ENCODE measurements at regions not wholly inside any gene's neighbourhood (a gene's known extent, or its start where the extent isn't known, plus 50 kb on each side); places are given as distances from the start of the nearest gene placed in this dataset.

GRCh38 chr10:113266147-113266546, 286.7 kb upstream of the HABP2 start:
- TF ChIP-seq, protein P1, sequence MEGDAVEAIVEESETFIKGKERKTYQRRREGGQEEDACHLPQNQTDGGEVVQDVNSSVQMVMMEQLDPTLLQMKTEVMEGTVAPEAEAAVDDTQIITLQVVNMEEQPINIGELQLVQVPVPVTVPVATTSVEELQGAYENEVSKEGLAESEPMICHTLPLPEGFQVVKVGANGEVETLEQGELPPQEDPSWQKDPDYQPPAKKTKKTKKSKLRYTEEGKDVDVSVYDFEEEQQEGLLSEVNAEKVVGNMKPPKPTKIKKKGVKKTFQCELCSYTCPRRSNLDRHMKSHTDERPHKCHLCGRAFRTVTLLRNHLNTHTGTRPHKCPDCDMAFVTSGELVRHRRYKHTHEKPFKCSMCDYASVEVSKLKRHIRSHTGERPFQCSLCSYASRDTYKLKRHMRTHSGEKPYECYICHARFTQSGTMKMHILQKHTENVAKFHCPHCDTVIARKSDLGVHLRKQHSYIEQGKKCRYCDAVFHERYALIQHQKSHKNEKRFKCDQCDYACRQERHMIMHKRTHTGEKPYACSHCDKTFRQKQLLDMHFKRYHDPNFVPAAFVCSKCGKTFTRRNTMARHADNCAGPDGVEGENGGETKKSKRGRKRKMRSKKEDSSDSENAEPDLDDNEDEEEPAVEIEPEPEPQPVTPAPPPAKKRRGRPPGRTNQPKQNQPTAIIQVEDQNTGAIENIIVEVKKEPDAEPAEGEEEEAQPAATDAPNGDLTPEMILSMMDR (IDR thresholded peaks at IDR 0.05) = no peak
- TF ChIP-seq POLR2AphosphoS5 (IDR thresholded peaks at IDR 0.05) (no peak), EP300 (IDR thresholded peaks at IDR 0.05) (no peak)
- WGBS, 2 donors = 57 to 84% methylated on average over 4 of the region's 4 CpGs
- Histone ChIP-seq H3K9me3 (no peaks in the 10 kb centered on the region), H3K4me3 (no peak overlapping the region), H3K36me3 (no peaks in the 10 kb centered on the region), H3K4me1 (peaks cover 0 to 13% (median 10%) of the 10 kb centered on the region in 4 donors), H3K27ac (no peak overlapping the region), H3K27me3 (no peaks in the 10 kb centered on the region)
- intact Hi-C loops (cut with DNase I) = no loop called here
- DNase-seq = no peak

GRCh38 chr10:113267619-113268562, 285.0 kb upstream of the HABP2 start:
- no peak for DNase-seq
- Histone ChIP-seq H3K9me3 (no peaks in the 10 kb centered on the region), H3K4me1 (peaks cover 0 to 14% (median 11%) of the 10 kb centered on the region in 4 donors), H3K27ac (no peak overlapping the region), H3K36me3 (no peaks in the 10 kb centered on the region), H3K4me3 (no peak overlapping the region), H3K27me3 (no peaks in the 10 kb centered on the region)
- intact Hi-C loops (cut with DNase I) = no loop called here
- TF ChIP-seq POLR2A (IDR thresholded peaks at IDR 0.05) (no peak), EP300 (IDR thresholded peaks at IDR 0.05) (no peak), POLR2AphosphoS5 (IDR thresholded peaks at IDR 0.05) (no peak)
- TF ChIP-seq, protein P1 (IDR thresholded peaks at IDR 0.05) = no peak
- 73 to 81% methylated on average over 4 of the region's 4 CpGs for WGBS, 2 donors

DNA sequence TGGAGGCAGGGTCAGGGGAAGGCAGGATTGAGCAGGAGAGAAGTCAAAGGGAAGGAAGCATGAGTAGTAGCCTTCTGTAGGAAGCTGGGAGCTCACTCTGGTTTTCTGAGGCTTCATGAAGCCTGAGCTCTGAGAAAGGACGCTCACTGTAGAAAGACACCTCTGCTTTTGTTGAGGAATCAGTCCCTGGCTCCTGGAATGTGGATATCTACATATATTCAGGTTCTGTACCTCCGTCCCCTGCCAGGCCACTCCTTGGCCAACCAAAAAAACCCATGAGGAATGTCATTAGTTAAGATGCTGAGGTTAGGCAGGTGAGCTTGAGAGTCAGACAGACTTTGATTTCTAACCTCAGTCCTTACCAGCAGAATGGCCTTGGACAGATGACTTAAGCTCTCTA, 283.5 kb upstream of the HABP2 start:
- H3K27me3 ChIP-seq = no peaks in the 10 kb centered on the region
- H3K9me3 ChIP-seq = no peaks in the 10 kb centered on the region
- peaks cover 0 to 25% (median 13%) of the 10 kb centered on the region in 4 donors for H3K4me1 ChIP-seq
- intact Hi-C loops (cut with DNase I) = no loop called here
- TF ChIP-seq EP300 (IDR thresholded peaks at IDR 0.05) = no peak
- TF ChIP-seq, protein P1 (IDR thresholded peaks at IDR 0.05) = no peak
- TF ChIP-seq POLR2AphosphoS5 (IDR thresholded peaks at IDR 0.05) = no peak
- TF ChIP-seq POLR2A (IDR thresholded peaks at IDR 0.05) = no peak
- no peaks in the 10 kb centered on the region for H3K36me3 ChIP-seq
- no peak overlapping the region for H3K27ac ChIP-seq
- WGBS, 2 donors = 88 to 91% methylated on average over 2 of the region's 2 CpGs
- H3K4me3 ChIP-seq = no peak overlapping the region
- DNase-seq = no peak

DNA sequence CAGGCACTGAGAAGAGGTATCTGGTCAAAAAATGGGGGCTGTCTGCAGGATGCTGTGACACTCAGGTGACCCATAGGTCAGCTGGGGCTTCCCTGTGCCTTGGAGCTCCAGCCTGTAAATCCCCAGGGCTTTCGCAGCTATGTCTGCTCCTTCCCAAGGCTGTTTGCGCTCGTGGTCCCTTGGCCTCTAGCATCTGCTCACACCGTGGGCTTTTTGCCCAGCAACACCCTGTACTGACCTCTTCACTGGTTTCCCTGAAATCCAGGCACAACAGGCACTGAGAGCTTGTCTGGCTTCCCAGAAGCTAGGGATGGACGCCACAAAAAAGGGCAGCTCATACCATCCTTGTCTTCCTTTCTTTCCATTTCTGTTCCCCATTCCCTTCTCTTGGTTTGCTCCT, 280.3 kb upstream of the HABP2 start:
- H3K27ac ChIP-seq = peak overlapping the region in 3 of 4 donors; percentile 31 to 64 (median 56)

More for the DNA sequence above, 280.3 kb upstream of the HABP2 start:
- WGBS, 2 donors = 79 to 85% methylated on average over 5 of the region's 5 CpGs
- Histone ChIP-seq H3K27me3 (no peaks in the 10 kb centered on the region), H3K36me3 (no peaks in the 10 kb centered on the region), H3K9me3 (peaks cover 0 to 3% (median 0%) of the 10 kb centered on the region in 4 donors), H3K4me3 (no peak overlapping the region), H3K4me1 (peaks cover 0 to 22% (median 11%) of the 10 kb centered on the region in 4 donors)
- intact Hi-C loops (cut with DNase I) = no loop called here
- DNase-seq = no peak
- TF ChIP-seq EP300 (IDR thresholded peaks at IDR 0.05) (no peak), POLR2AphosphoS5 (IDR thresholded peaks at IDR 0.05) (no peak), POLR2A (IDR thresholded peaks at IDR 0.05) (no peak)
- TF ChIP-seq, protein P1 (IDR thresholded peaks at IDR 0.05) = no peak

Data from sigmoid colon (tissue), 6 donors.